Activated T-cell treated with anti-CD3 and anti-CD28 coated beads, Interleukin-2, amount 50 U/mL, for 4 hours (primary cell): ENCODE measurements at regions not wholly inside any gene's neighbourhood (a gene's known extent, or its start where the extent isn't known, plus 50 kb on each side); places are given as distances from the start of the nearest gene placed in this dataset.

Source experiments
- ATAC-seq, 2 donors: fragments of 200-7000 bp; cut with Tn5 transposase; one replicate each; pipeline ENCODE4 v1.10.0; 2021
- DNase-seq: peaks from one replicate; pipeline ENCODE4 v3.0.0-alpha.2; 2020
- H3K27me3 Mint-ChIP-seq: one replicate; pipeline ENCODE4 v1.8.0; 2021; ENCODE audit warnings: low read depth, mixed read lengths
- H3K36me3 Mint-ChIP-seq: one replicate; pipeline ENCODE4 v1.8.0; 2022; ENCODE audit warnings: mixed read lengths; ENCODE audit not compliant: insufficient read depth
- H3K4me1 Mint-ChIP-seq: one replicate; pipeline ENCODE4 v1.8.0; 2021; ENCODE audit warnings: low read depth, mixed read lengths
- H3K4me3 Mint-ChIP-seq: one replicate; pipeline ENCODE4 v1.8.0; 2021; ENCODE audit warnings: mild to moderate bottlenecking, moderate library complexity, mixed read lengths
- H3K9me3 Mint-ChIP-seq: one replicate; pipeline ENCODE4 v1.8.0; 2021; ENCODE audit warnings: mixed read lengths

- Mint-ChIP-seq H3K9me3 (no peaks in the 10 kb centered on the region), H3K4me1 (no peaks in the 10 kb centered on the region), H3K4me3 (no peak overlapping the region), H3K36me3 (no peaks in the 10 kb centered on the region), H3K27me3 (peaks cover 25% of the 10 kb centered on the region)
- no peak for DNase-seq
- no peak for ATAC-seq
These were observed 188.5 kb downstream of the ADRA2A start for GRCh38 chr10:111265341-111265740.

GRCh38 chr10:111266165-111266564 is 189.3 kb downstream of the ADRA2A start:
- H3K4me1 Mint-ChIP-seq = no peaks in the 10 kb centered on the region
- no peak overlapping the region for H3K4me3 Mint-ChIP-seq
- DNase-seq (no peak), ATAC-seq (no peak)
- no peaks in the 10 kb centered on the region for H3K9me3 Mint-ChIP-seq
- no peaks in the 10 kb centered on the region for H3K36me3 Mint-ChIP-seq
- peaks cover 27% of the 10 kb centered on the region for H3K27me3 Mint-ChIP-seq

- ATAC-seq = no peak
- Mint-ChIP-seq H3K36me3 (no peaks in the 10 kb centered on the region), H3K4me3 (no peak overlapping the region), H3K27me3 (peaks cover 30% of the 10 kb centered on the region), H3K9me3 (no peaks in the 10 kb centered on the region), H3K4me1 (no peaks in the 10 kb centered on the region)
- no peak for DNase-seq
These were observed 190.8 kb downstream of the ADRA2A start for GRCh38 chr10:111267673-111268072.

- ATAC-seq (no peak), DNase-seq (no peak)
- Mint-ChIP-seq H3K27me3 (peaks cover 37% of the 10 kb centered on the region), H3K36me3 (no peaks in the 10 kb centered on the region), H3K9me3 (no peaks in the 10 kb centered on the region), H3K4me1 (no peaks in the 10 kb centered on the region), H3K4me3 (no peak overlapping the region)
These were observed 196.4 kb downstream of the ADRA2A start for GRCh38 chr10:111273235-111273634.

- Mint-ChIP-seq H3K4me3 (no peak overlapping the region), H3K4me1 (no peaks in the 10 kb centered on the region), H3K9me3 (no peaks in the 10 kb centered on the region), H3K27me3 (peaks cover 37% of the 10 kb centered on the region), H3K36me3 (no peaks in the 10 kb centered on the region)
- ATAC-seq (no peak), DNase-seq (no peak)
These were observed 196.8 kb downstream of the ADRA2A start for GRCh38 chr10:111273635-111274034.

DNA sequence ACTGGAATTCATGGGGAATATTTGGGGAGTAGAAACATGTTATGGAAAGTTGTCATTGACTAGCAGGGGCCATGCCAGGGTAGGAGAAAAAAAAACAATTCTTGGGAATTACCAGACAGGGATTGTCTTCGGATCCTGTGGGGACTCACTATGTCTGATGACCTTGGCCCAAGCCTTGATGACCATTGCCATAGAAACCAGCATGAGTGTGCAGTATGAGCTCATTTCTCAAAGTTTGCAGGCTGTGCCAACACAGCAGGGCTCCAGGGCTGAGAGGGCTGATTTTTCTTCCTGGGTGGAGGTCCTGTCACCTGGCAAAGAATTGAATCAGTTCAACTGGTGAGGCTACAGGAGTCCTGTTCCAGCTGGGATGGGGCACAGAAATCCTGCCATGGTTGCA is 198.3 kb downstream of the ADRA2A start:
- no peak for ATAC-seq
- H3K4me1 Mint-ChIP-seq = no peaks in the 10 kb centered on the region

DNA sequence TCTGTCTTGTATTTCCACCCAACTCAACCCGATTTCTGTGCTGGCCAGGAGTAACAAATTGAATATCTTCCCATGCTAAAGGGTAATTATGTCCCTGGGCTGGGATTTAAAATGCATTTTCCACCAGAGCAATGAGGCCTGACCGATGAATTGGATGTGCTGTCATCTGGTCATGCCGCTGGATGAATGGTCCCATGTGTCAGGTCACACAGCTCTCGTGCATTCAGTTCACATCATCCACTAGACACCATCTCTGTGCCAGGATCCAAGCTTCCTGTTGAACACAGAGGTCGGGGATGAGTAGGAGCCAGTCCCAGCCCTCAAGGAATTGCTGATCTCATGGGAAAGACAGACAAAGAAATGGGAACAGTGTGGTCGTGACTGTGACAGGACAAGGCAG is 200.8 kb downstream of the ADRA2A start:
- ATAC-seq = no peak
- Mint-ChIP-seq H3K4me3 (no peak overlapping the region), H3K36me3 (no peaks in the 10 kb centered on the region)

More for the DNA sequence above, 198.3 kb downstream of the ADRA2A start:
- no peaks in the 10 kb centered on the region for H3K9me3 Mint-ChIP-seq
- no peak overlapping the region for H3K4me3 Mint-ChIP-seq
- no peak for DNase-seq
- peaks cover 28% of the 10 kb centered on the region for H3K27me3 Mint-ChIP-seq
- no peaks in the 10 kb centered on the region for H3K36me3 Mint-ChIP-seq

GRCh38 chr10:111278266-111278665 is 201.4 kb downstream of the ADRA2A start:
- H3K9me3 Mint-ChIP-seq = no peaks in the 10 kb centered on the region
- H3K4me3 Mint-ChIP-seq = no peak overlapping the region
- H3K27me3 Mint-ChIP-seq = peaks cover 20% of the 10 kb centered on the region
- ATAC-seq = no peak
- no peaks in the 10 kb centered on the region for H3K4me1 Mint-ChIP-seq
- H3K36me3 Mint-ChIP-seq = no peaks in the 10 kb centered on the region
- no peak for DNase-seq

More for the DNA sequence above, 200.8 kb downstream of the ADRA2A start:
- DNase-seq = no peak
- Mint-ChIP-seq H3K9me3 (no peaks in the 10 kb centered on the region), H3K27me3 (peaks cover 23% of the 10 kb centered on the region), H3K4me1 (no peaks in the 10 kb centered on the region)

GRCh38 chr10:111281516-111281915 is 204.7 kb downstream of the ADRA2A start:
- Mint-ChIP-seq H3K27me3 (peaks cover 15% of the 10 kb centered on the region), H3K36me3 (no peaks in the 10 kb centered on the region), H3K4me3 (no peak overlapping the region), H3K9me3 (no peaks in the 10 kb centered on the region), H3K4me1 (no peaks in the 10 kb centered on the region)
- no peak for DNase-seq
- no peak for ATAC-seq

DNA sequence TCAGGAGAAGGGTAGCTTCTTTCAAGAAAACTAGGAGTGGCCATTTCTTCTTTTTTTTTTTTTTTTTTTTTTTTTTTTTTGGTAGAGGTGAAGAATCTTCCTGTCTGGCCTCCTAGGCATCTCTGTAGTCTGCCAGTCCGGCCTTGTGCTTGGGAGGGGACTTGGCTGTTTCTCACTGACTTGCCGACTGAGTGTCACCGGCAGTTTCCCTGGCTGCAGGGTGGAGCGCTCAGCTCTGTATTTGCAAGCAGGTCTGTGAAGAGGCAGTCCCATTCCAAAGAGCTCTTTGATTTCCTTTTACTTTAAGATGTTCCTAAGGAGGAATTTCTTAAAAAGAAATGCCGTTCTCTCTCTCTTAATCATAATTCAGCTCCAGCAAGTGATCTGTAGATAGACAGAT is 212.6 kb downstream of the ADRA2A start:
- H3K4me1 Mint-ChIP-seq = no peaks in the 10 kb centered on the region
- DNase-seq (no peak), ATAC-seq (no peak)
- H3K9me3 Mint-ChIP-seq = no peaks in the 10 kb centered on the region
- H3K36me3 Mint-ChIP-seq = no peaks in the 10 kb centered on the region
- peaks cover 9% of the 10 kb centered on the region for H3K27me3 Mint-ChIP-seq
- no peak overlapping the region for H3K4me3 Mint-ChIP-seq

GRCh38 chr10:111290649-111291048 is 213.8 kb downstream of the ADRA2A start:
- Mint-ChIP-seq H3K4me3 (no peak overlapping the region), H3K36me3 (no peaks in the 10 kb centered on the region), H3K27me3 (peaks cover 10% of the 10 kb centered on the region), H3K4me1 (no peaks in the 10 kb centered on the region), H3K9me3 (no peaks in the 10 kb centered on the region)
- DNase-seq (no peak), ATAC-seq (no peak)

GRCh38 chr10:111295788-111296187 is 219.0 kb downstream of the ADRA2A start:
- DNase-seq (no peak), ATAC-seq (no peak)
- Mint-ChIP-seq H3K36me3 (no peaks in the 10 kb centered on the region), H3K9me3 (no peaks in the 10 kb centered on the region), H3K27me3 (peaks cover 8% of the 10 kb centered on the region), H3K4me1 (no peaks in the 10 kb centered on the region), H3K4me3 (no peak overlapping the region)

DNA sequence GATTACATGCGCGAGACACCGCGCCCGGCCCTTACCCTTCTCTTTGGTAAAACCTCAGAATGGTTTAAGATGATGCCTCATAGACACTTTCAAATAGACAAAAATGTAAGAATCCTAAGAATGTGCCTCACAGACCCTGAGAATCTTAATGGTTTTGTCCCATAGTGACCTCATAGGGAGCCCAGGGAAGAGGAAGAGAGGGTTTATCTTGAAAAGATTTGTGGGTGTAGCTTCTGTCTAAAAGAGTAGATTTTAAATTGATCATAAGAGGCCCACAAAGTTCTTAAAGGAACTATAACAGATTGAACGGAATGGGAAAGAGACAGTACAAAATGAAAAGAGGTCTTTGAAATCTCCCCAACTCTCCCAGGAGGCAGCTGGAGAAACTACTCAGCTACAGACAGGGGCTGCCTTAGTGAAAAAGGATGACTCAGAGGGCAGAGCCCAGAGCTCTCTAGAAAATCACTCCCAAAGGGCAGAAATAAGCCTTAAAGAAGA is 220.6 kb downstream of the ADRA2A start:
- ATAC-seq (no peak), DNase-seq (no peak)
- Mint-ChIP-seq H3K4me3 (no peak overlapping the region), H3K4me1 (no peaks in the 10 kb centered on the region), H3K36me3 (no peaks in the 10 kb centered on the region), H3K9me3 (no peaks in the 10 kb centered on the region), H3K27me3 (peaks cover 15% of the 10 kb centered on the region)

DNA sequence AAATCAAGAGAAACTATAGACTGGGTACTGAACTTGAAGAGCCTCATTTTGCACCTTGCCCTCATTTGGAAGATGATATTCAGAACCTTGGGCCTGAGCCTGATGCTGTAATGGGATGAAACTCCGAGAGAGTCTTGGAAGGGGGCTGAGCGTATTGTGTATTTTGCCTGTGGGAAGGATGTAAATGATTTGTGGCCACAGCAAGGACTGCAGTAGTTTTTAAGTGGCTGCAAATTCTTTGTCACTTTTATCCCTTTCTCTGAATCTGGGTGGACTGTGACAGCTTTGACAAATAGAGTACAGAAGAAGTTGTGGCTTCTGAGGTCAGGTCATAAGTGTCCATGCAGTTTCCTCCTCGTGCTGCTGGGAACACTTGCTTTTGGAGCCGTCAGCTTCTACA is 221.2 kb downstream of the ADRA2A start:
- Mint-ChIP-seq H3K9me3 (no peaks in the 10 kb centered on the region), H3K4me3 (no peak overlapping the region), H3K36me3 (no peaks in the 10 kb centered on the region), H3K4me1 (no peaks in the 10 kb centered on the region), H3K27me3 (peaks cover 15% of the 10 kb centered on the region)
- no peak for DNase-seq
- ATAC-seq = no peak

- H3K4me3 Mint-ChIP-seq = no peak overlapping the region
- peaks cover 12% of the 10 kb centered on the region for H3K27me3 Mint-ChIP-seq
- no peaks in the 10 kb centered on the region for H3K9me3 Mint-ChIP-seq
- H3K36me3 Mint-ChIP-seq = no peaks in the 10 kb centered on the region
- no peak for ATAC-seq
- H3K4me1 Mint-ChIP-seq = no peaks in the 10 kb centered on the region
- no peak for DNase-seq
These were observed 222.2 kb downstream of the ADRA2A start for GRCh38 chr10:111299037-111299436.

DNA sequence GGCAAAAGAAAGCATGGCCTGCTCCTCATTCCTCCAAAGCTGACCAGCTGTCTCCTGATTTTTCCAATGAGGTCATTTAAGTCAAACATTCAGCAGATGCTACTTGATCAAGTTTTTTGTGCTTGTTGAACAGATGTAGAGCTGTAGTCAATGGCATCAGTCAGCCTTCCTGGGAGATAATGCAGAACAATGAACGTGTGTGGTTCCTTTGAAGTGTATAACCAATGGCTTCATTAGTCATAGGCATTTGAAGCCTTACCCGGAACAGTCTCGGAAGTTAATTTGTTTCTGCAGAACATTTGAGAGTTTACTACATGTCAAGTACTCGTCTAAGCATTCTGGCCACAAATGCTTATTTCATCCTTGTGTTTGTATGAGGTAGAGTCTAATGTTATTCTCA is 227.1 kb downstream of the ADRA2A start:
- H3K4me1 Mint-ChIP-seq = no peaks in the 10 kb centered on the region

More for the DNA sequence above, 227.1 kb downstream of the ADRA2A start:
- Mint-ChIP-seq H3K36me3 (no peaks in the 10 kb centered on the region), H3K9me3 (no peaks in the 10 kb centered on the region), H3K4me3 (no peak overlapping the region), H3K27me3 (peaks cover 7% of the 10 kb centered on the region)
- no peak for DNase-seq
- no peak for ATAC-seq
